Cardiac septum (tissue), 1 donor: ENCODE measurements at regions not wholly inside any gene's neighbourhood (a gene's known extent, or its start where the extent isn't known, plus 50 kb on each side); places are given as distances from the start of the nearest gene placed in this dataset.
A peak's percentile ranks its signal among the peaks of the same experiment; 100 is the strongest.
"Not testable (repeated sequence)": the region's sequence is repeated elsewhere in the genome, so short reads cannot be mapped to it uniquely, and the experiment has no call there.

ENCODE experiments used
- DNase-seq: peaks from one replicate; pipeline ENCODE4 v3.0.0-alpha.2; 2020; ENCODE audit warnings: low spot score
- intact Hi-C: fragments of 100-400 bp; cut with DNase I; formaldehyde crosslinking; loops from one replicate; pipeline ENCODE4 v1.14.0; 2022
- donor health status: DM: no; HTN: no; CAD: no.

DNA sequence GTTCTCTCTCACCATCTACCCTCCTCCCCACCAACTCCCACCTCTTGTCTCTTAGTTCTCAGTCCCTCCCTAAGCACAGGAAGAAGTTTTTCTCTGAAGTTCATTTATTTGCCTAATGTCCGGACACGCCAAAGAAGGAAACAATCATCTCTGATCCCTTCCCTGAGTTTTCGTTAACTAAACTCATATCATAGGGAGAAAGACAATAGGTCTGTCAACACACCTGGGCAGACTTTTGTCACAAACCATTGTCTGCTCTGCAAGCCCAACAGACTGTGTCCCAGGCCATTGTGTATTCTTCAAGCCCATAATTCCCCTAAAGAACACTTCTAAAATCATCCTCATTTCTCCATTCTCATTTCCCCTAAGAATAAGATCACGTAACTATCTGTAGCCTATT is 691.0 kb upstream of the MBL2 start:
- intact Hi-C loops: no loop called here
- no peak for DNase-seq

DNA sequence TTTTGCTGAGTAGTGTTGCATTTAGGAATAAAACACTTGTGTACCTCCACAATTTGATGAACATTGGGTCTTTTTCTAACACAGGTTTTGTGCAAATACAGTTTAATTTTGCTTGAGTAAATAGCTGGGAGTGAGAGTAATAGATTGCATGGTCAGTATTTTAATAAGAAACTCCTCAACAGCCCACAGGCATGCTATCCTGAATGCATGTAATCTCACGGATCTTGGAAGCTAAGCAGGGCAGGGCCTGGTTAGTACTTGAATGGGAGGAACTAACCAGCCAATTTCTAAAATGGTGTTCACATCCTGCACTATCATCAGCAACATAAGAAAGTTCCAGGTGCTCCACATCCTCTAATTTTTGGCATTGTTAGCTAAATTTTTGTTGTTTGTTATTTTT is 685.4 kb upstream of the MBL2 start:
- DNase-seq: no peak

GRCh38 chr10:53453196-53453595 is 680.6 kb upstream of the MBL2 start:
- intact Hi-C loops: no loop called here
- no peak for DNase-seq

More for the DNA sequence above, 685.4 kb upstream of the MBL2 start:
- intact Hi-C loops: no loop called here

DNA sequence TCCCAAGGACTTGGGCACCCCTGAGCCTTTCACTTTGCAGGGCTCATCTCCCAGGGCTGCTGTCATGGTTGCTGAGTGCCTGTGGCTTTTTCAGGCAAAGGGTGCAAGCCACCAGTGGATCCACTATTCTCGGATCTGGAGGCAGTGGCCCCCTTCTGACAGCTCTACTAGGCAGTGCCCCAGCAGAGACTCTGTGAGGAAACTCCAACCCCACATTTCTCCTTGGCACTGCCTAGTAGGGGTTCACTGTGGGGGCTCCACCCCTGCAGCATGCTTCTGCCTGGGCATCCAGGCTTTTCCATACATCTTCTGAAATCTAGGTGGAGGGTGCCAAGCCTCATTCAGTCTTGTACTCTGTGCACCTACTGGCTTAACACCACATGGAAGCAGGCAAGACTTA is 675.0 kb upstream of the MBL2 start:
- intact Hi-C loops: no loop called here
- DNase-seq: no peak

GRCh38 chr10:53441843-53442242 is 669.3 kb upstream of the MBL2 start:
- intact Hi-C loops: no loop called here
- DNase-seq: no peak

DNA sequence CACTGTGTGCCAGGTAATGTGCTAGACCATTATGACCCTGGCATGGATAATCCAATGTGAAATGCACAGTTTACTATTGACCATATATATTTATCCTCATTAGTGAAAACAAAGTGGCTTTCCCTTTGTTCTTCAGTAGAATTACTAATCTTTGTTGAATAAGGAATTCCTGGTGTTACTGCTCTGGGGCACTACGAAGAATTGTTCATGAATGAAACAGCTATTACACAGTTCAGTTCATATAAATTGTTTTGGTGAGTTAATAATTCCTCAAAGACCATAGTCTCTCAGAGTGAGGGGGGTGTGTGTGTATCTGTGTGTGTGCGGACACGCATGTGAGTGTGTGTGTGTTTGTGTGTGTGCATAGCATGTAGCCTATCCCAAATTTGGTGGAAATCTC is 668.0 kb upstream of the MBL2 start:
- DNase-seq: no peak
- intact Hi-C loops: no loop called here

DNA sequence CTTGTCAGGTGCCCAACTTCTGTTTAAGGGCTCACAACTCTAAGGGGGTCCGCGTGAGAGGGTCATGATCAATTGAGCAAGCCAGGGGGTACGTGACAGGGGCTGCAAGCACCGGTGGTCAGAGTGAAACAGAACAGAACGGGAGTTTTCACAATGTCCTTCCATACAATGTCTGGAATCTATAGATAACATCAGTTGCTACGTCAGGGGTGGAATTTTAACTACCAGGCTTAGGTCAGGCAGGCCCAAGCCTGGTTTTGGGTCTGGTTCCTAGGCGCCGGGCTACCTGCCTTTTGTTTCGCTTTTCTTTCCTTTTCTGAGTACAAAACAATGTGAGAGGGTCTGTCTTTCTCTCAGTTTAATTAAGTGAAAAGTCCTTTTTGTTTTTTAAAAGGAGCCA is 666.5 kb upstream of the MBL2 start:
- intact Hi-C loops, DNase-seq: not testable (repeated sequence)

- DNase-seq: no peak
- intact Hi-C loops: no loop called here
These were observed 661.8 kb upstream of the MBL2 start for GRCh38 chr10:53434413-53434812.

DNA sequence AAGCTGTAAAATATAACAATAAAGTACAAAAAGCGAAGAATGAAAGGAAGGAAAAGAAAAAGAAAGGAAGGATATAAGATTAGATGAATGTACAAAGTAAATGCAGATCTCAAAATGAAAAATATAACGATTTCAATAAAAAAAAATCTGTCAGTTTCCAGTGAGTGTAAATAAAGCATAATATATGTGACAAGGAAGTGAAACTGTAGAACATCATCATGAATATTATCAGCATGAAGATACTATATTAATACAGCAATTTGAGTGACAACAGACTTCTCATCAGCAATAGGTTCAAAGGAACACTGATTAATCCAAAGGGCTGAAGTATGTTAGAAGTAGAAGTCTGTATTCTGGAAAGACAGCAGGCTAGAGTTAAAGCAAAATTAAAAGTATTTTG is 659.5 kb upstream of the MBL2 start:
- no peak for DNase-seq
- intact Hi-C loops: no loop called here

GRCh38 chr10:53430974-53431373 is 658.4 kb upstream of the MBL2 start:
- no peak for DNase-seq
- intact Hi-C loops: no loop called here

GRCh38 chr10:53430127-53430891 is 657.7 kb upstream of the MBL2 start:
- intact Hi-C loops: no loop called here
- DNase-seq: no peak

- intact Hi-C loops: no loop called here
- DNase-seq: no peak
These were observed 649.8 kb upstream of the MBL2 start for GRCh38 chr10:53422223-53422888.

DNA sequence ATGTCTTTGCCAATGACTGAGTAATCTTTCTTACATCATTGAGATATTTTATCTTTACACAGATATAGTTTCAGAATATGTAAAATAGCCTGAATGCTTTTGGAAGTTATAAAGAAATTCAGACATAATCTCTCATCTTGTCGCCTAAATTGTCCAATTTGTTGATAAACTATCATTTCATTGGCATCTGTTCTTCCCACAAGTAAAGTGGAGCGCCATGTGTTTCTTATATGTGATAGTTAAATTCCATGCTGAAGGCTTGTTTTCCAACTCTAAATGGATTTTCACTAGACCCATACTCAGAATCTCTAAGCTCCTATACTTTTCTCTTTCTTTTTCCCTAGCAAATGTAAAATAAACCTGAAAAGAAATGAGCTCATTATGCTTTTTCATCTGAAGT is 640.1 kb upstream of the MBL2 start:
- no peak for DNase-seq

GRCh38 chr10:53406532-53406931 is 633.9 kb upstream of the MBL2 start:
- intact Hi-C loops: no loop called here
- DNase-seq: no peak

More for the DNA sequence above, 640.1 kb upstream of the MBL2 start:
- intact Hi-C loops: no loop called here

- intact Hi-C loops: loop anchor here (1.0 kb wide), 1 partner anchor 84 kb away; no protein-coding TSS in a partner anchor
- DNase-seq: peak; percentile 81
These were observed 631.1 kb upstream of the MBL2 start for GRCh38 chr10:53403688-53404087.

DNA sequence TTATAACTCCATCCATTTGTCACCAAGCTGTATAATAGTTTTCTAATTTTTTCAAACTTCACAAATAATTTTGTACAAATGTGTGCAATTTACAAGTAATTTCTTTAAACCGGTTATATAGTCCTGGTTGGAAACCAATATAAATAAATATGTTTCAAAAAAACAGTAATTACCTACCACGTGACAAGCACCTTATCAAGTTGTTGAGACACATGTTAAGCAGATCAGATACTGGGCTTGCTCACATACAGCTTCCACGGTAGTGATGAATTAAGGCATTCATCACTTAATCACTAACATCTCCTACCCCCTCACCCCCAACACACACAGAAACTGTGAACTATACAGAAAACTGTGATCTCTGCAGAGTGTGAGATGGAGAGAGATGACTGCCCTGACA is 630.0 kb upstream of the MBL2 start:
- no peak for DNase-seq
- intact Hi-C loops: no loop called here

GRCh38 chr10:53401536-53401935 is 629.0 kb upstream of the MBL2 start:
- intact Hi-C loops: no loop called here
- no peak for DNase-seq

DNA sequence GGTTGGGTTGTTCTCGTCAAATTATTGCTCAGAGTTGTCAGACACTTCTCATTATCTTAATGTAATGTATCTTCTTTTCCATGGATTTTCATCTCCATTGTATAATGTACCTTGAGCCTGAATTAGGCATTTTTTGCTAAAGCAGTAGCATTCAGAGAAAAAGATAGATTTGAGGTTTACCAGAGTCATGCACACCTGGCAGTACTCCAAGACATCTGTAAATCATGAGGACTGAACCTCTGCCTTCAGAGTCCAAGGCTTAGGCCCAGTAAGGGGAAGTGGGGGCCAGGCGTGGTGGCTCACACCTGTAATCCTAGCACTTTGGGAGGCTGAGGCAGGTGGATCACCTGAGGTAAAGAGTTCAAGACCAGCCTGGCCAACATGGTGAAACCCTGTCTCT is 624.3 kb upstream of the MBL2 start:
- no peak for DNase-seq
- intact Hi-C loops: no loop called here

GRCh38 chr10:53395449-53395848 is 622.9 kb upstream of the MBL2 start:
- intact Hi-C loops: no loop called here
- DNase-seq: no peak

DNA sequence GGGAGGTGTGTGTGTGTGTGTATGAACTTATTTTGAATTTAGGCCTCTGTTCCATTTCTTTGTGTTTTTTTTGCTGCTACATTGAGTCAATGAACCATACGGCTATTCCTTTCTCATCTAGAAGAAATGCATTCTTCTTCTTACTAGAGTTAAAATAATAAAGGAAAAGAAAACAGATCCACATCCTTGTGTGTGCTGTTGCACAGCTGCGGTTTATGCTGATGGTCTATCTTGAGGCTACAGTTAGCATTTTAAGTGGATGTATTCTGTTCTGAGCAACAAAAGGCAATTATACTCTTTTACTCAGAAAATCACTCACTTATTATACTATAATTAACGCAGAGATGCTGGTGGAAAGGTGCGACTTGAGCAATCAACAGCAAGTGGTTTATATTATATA is 615.0 kb upstream of the MBL2 start:
- no peak for DNase-seq
- intact Hi-C loops: no loop called here

- DNase-seq: no peak
- intact Hi-C loops: no loop called here
These were observed 610.0 kb upstream of the MBL2 start for GRCh38 chr10:53382543-53382942.
